ENCODE measurements at regions not wholly inside any gene's neighbourhood (a gene's known extent, or its start where the extent isn't known, plus 50 kb on each side); places are given as distances from the start of the nearest gene placed in this dataset.

- DNase-seq = no peak
Observed at GRCh38 chr12:70157099-70157498, 86.1 kb upstream of the CNOT2 start.

- no peak for DNase-seq
Observed at GRCh38 chr12:70165450-70165849, 77.8 kb upstream of the CNOT2 start.

GRCh38 chr12:70176290-70176689, 66.9 kb upstream of the CNOT2 start:
- no peak for DNase-seq

- DNase-seq = no peak
Observed at GRCh38 chr12:70177631-70178030, 65.6 kb upstream of the CNOT2 start.

- DNase-seq = no peak
Observed at GRCh38 chr12:70178038-70178437, 65.2 kb upstream of the CNOT2 start.

- DNase-seq = no peak
Observed at GRCh38 chr12:70180130-70180529, 63.1 kb upstream of the CNOT2 start.

GRCh38 chr12:70185301-70185700, 57.9 kb upstream of the CNOT2 start:
- DNase-seq = no peak

- no peak for DNase-seq
Observed at GRCh38 chr12:70186436-70186835, 56.8 kb upstream of the CNOT2 start.

- DNase-seq = no peak
Observed at GRCh38 chr12:70190262-70191010, 52.8 kb upstream of the CNOT2 start.

All from NCI-H1092 treated with DMSO at 0.1 percent for 48 hours (cell line).